Colon (tissue), 2 donors: ENCODE measurements at regions not wholly inside any gene's neighbourhood (a gene's known extent, or its start where the extent isn't known, plus 50 kb on each side); places are given as distances from the start of the nearest gene placed in this dataset.

Experiments
- FAIRE-seq: peaks from 2 replicates; lab custom pipeline; 2012; peaks lifted over from hg19 to GRCh38; lab: Jason Lieb, UNC
- donor health status: control.
- donor health status: control.

GRCh38 chr13:39858794-39859193 lies 203.3 kb downstream of the COG6 start:
- no peak for FAIRE-seq

- no peak for FAIRE-seq
Measured at GRCh38 chr13:39859898-39860297, 204.4 kb downstream of the COG6 start.

- no peak for FAIRE-seq
Measured at GRCh38 chr13:39862900-39863299, 207.4 kb downstream of the COG6 start.

- no peak for FAIRE-seq
Measured at GRCh38 chr13:39864221-39864620, 208.8 kb downstream of the COG6 start.

GRCh38 chr13:39866722-39867121 lies 211.3 kb downstream of the COG6 start:
- no peak for FAIRE-seq

GRCh38 chr13:39867807-39868206 lies 212.3 kb downstream of the COG6 start:
- FAIRE-seq = no peak

GRCh38 chr13:39870197-39870747 lies 214.8 kb downstream of the COG6 start:
- no peak for FAIRE-seq

- no peak for FAIRE-seq
Measured at GRCh38 chr13:39874331-39875053, 219.0 kb downstream of the COG6 start.

GRCh38 chr13:39875111-39875987 lies 219.9 kb downstream of the COG6 start:
- no peak for FAIRE-seq

- no peak for FAIRE-seq
Measured at GRCh38 chr13:39876258-39876657, 220.8 kb downstream of the COG6 start.

- no peak for FAIRE-seq
Measured at GRCh38 chr13:39877134-39877533, 221.7 kb downstream of the COG6 start.

- no peak for FAIRE-seq
Measured at GRCh38 chr13:39879286-39880035, 224.0 kb downstream of the COG6 start.

- no peak for FAIRE-seq
Measured at GRCh38 chr13:39881383-39881782, 225.9 kb downstream of the COG6 start.

GRCh38 chr13:39881887-39882286 lies 226.4 kb downstream of the COG6 start:
- no peak for FAIRE-seq

GRCh38 chr13:39884166-39884565 lies 228.7 kb downstream of the COG6 start:
- FAIRE-seq = no peak

- FAIRE-seq = no peak
Measured at GRCh38 chr13:39886336-39886735, 230.9 kb downstream of the COG6 start.

GRCh38 chr13:39887387-39887786 lies 231.9 kb downstream of the COG6 start:
- FAIRE-seq = no peak

- FAIRE-seq = no peak
Measured at GRCh38 chr13:39888865-39889810, 233.7 kb downstream of the COG6 start.

GRCh38 chr13:39890537-39890936 lies 235.1 kb downstream of the COG6 start:
- FAIRE-seq = no peak

GRCh38 chr13:39892721-39893685 lies 237.5 kb downstream of the COG6 start:
- FAIRE-seq = no peak
